Trophoblast cell (in vitro differentiated cells and primary cell): ENCODE measurements at regions not wholly inside any gene's neighbourhood (a gene's known extent, or its start where the extent isn't known, plus 50 kb on each side); places are given as distances from the start of the nearest gene placed in this dataset.

Source experiments
- DNase-seq, 2 donors: peaks; one replicate each; pipeline ENCODE4 v3.0.0-alpha.2; 2016
- H2AFZ ChIP-seq: 2 replicates; pipeline ENCODE4 v1.6.1; 2013; ENCODE audit warnings: low read length, moderate library complexity, mild to moderate bottlenecking; ENCODE audit not compliant: insufficient read depth, poor library complexity
- H2AK5ac ChIP-seq: 2 replicates; pipeline ENCODE4 v1.6.1; 2013; ENCODE audit warnings: mild to moderate bottlenecking, low read length
- H2BK120ac ChIP-seq: 2 replicates; pipeline ENCODE4 v1.6.1; 2013; ENCODE audit warnings: low read length, mild to moderate bottlenecking, moderate library complexity; ENCODE audit not compliant: insufficient read depth, poor library complexity
- H2BK12ac ChIP-seq: 2 replicates; pipeline ENCODE4 v1.6.1; 2013; ENCODE audit warnings: mild to moderate bottlenecking, low read length, moderate library complexity
- H2BK5ac ChIP-seq: 2 replicates; pipeline ENCODE4 v1.6.1; 2013; ENCODE audit warnings: low read length, low read depth, moderate library complexity, mild to moderate bottlenecking; ENCODE audit not compliant: poor library complexity
- H3K14ac ChIP-seq: 2 replicates; pipeline ENCODE4 v1.6.1; 2013; ENCODE audit warnings: mild to moderate bottlenecking, low read length
- H3K18ac ChIP-seq: 2 replicates; pipeline ENCODE4 v1.6.1; 2013; ENCODE audit warnings: mild to moderate bottlenecking, low read length
- H3K23ac ChIP-seq: 2 replicates; pipeline ENCODE4 v1.6.1; 2013; ENCODE audit warnings: low read length
- H3K27ac ChIP-seq: 2 replicates; pipeline ENCODE4 v1.5.1; 2013; ENCODE audit warnings: low read depth, mild to moderate bottlenecking, inconsistent platforms, low read length, moderate library complexity
- H3K27me3 ChIP-seq: 2 replicates; pipeline ENCODE4 v1.6.1; 2013; ENCODE audit warnings: inconsistent platforms, mild to moderate bottlenecking, low read length, moderate library complexity; ENCODE audit not compliant: insufficient read depth
- H3K36me3 ChIP-seq, 2 experiments: 1 replicate in 1 of 2; 2 replicates in 1 of 2; pipeline ENCODE4 v1.6.1; 2013; ENCODE audit warnings: low read length in 2 of 2, mild to moderate bottlenecking in 2 of 2, moderate library complexity in 1 of 2; ENCODE audit not compliant: insufficient read depth in 2 of 2, control insufficient read depth in 1 of 2
- H3K4ac ChIP-seq: 2 replicates; pipeline ENCODE4 v1.6.1; 2013; ENCODE audit warnings: low read depth, mild to moderate bottlenecking, low read length, moderate library complexity
- H3K4me1 ChIP-seq, 2 experiments: 1 replicate in 1 of 2; 2 replicates in 1 of 2; pipeline ENCODE4 v1.6.1; 2013; ENCODE audit warnings: low read length in 2 of 2, mild to moderate bottlenecking in 2 of 2, moderate library complexity in 1 of 2; ENCODE audit not compliant: insufficient read depth in 2 of 2, control insufficient read depth in 1 of 2
- H3K4me2 ChIP-seq: 2 replicates; pipeline ENCODE4 v1.6.1; 2013; ENCODE audit warnings: inconsistent platforms, mild to moderate bottlenecking, low read length, moderate library complexity
- H3K4me3 ChIP-seq: 2 replicates; pipeline ENCODE4 v1.5.1; 2013; ENCODE audit warnings: mild to moderate bottlenecking, low read depth, low read length, inconsistent platforms
- H3K79me1 ChIP-seq: one replicate; pipeline ENCODE4 v1.6.1; 2013; ENCODE audit warnings: low read length
- H3K79me2 ChIP-seq: 2 replicates; pipeline ENCODE4 v1.6.1; 2013; ENCODE audit warnings: low read length, mild to moderate bottlenecking; ENCODE audit not compliant: control insufficient read depth, insufficient read depth, poor library complexity
- H3K9ac ChIP-seq: 2 replicates; pipeline ENCODE4 v1.6.1; 2013; ENCODE audit warnings: mild to moderate bottlenecking, low read length
- H3K9me3 ChIP-seq: 2 replicates; pipeline ENCODE4 v1.6.1; 2013; ENCODE audit warnings: low read depth, mild to moderate bottlenecking, control low read depth, inconsistent platforms, low read length; ENCODE audit not compliant: insufficient read depth
- H4K12ac ChIP-seq: 2 replicates; pipeline ENCODE4 v1.6.1; 2013; ENCODE audit warnings: low read depth, mild to moderate bottlenecking, low read length, moderate library complexity
- H4K8ac ChIP-seq: 2 replicates; pipeline ENCODE4 v1.6.1; 2013; ENCODE audit warnings: low read depth, mild to moderate bottlenecking, low read length, moderate library complexity
- H4K91ac ChIP-seq: one replicate; pipeline ENCODE4 v1.6.1; 2013; ENCODE audit warnings: low read depth, mild to moderate bottlenecking, low read length, moderate library complexity
- WGBS: extraction: QIAGEN DNeasy Blood & Tissue Kit; methylation state at CpG from one replicate; pipeline ENCODE4 v1.1.7; 2013; ENCODE audit warnings: missing lambda C conversion rate; ENCODE audit not compliant: insufficient read length, insufficient coverage; ENCODE audit errors: extremely low coverage; 5-methylcytosine and 5-hydroxymethylcytosine counted together

DNA sequence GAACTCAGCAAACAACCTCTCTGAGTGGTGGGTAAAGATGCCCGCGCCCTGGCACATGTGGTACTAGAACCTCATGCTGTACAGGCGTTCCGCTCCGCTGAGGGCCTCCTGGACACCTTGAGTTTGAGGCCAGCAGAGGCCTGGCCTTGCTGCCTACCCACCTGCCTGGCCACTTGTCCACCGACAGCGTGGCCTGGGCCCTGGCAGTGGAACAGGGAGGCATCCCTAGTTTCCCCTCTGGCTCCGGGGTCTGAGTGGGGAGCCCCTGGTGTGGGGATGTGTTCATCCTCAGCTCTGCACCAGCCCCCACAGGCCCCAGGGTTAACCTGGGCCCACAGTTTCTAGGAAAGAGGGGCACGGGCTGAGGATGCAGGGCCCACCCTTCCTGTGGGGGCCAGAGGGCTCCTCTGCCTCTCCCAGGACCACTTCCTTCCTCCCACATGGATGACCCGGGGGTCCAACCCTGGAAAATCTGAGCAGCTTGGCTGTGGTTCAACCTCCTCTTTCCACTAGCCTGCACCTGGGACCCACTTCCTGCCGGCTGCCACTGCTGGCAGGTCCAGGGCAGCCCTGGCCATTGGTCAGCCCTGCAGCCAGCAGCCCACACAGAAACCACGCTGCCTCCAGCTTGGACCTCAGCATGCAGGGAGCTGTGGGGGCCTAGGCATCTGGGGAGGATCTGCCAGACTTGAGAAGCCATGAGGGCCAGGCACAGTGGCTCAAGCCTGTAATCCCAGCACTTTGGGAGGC is 53.3 kb upstream of the COL18A1 start:
- Histone ChIP-seq H3K27ac (no peak overlapping the region), H3K4me2 (no peak overlapping the region), H3K79me2 (no peaks in the 10 kb centered on the region), H3K18ac (no peak overlapping the region), H4K12ac (no peak overlapping the region), H3K9ac (no peak overlapping the region), H3K27me3 (no peaks in the 10 kb centered on the region), H2BK5ac (no peak overlapping the region), H3K23ac (no peak overlapping the region), H2AFZ (no peak overlapping the region), H2BK120ac (no peak overlapping the region), H3K4me1 (peaks cover 23 to 40% of the 10 kb centered on the region in 2 experiments), H2BK12ac (no peak overlapping the region), H3K4me3 (no peak overlapping the region), H2AK5ac (no peak overlapping the region), H3K36me3 (no peaks in the 10 kb centered on the region), H4K8ac (no peak overlapping the region), H4K91ac (no peak overlapping the region), H3K4ac (no peak overlapping the region), H3K9me3 (peaks cover 2% of the 10 kb centered on the region), H3K79me1 (peaks cover 12% of the 10 kb centered on the region), H3K14ac (no peak overlapping the region)
- DNase-seq, result no peak
- no CpG with 5 or more reads among the region's 12 CpGs for WGBS

DNA sequence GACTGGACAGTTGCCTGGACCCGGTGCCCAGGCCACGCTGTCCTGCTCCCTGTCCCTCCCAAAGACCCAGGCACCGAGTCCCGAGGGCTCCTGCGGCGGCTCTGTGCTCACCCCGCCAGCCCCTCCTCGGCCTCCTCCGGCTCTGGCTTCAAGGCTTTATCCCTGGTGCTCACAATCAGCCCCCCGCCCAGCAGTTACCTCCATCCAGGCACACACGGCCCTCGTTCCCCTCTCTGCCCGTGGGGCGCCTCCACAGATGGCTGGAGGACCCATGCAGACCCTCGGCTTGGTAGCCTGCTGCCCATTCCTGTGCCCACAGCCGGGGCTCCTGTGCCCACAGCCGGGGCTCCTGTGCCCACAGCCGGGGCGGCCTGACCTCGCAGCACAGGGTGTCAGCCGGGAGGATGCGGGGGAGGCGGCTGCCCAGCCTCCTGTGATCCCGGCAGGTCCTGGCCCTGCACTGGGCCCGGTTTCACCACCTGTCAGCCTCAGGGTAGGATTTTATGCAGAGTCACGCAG is 52.3 kb upstream of the COL18A1 start:
- peak overlapping the region; percentile 41 for H4K91ac ChIP-seq

DNA sequence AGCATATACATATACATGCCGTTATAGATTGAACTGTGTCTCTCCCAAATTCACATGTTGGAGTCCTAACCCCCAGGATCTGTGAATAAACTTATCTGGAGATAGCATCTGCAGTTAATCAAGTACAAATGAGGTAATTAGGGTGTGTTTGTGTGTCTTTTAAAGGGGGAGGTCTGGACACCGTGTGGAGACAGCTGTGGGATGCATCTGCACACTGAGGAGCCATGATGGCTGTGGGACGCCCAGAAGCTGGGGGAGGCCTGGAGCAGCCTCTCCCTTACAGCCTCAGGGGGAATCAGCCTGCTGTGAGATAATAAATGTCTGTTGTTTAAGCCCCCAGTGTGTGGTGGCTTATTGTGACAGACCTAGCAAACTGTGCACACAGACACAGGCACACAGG is 51.8 kb upstream of the COL18A1 start:
- peaks cover 25% of the 10 kb centered on the region for H3K79me1 ChIP-seq
- no peak overlapping the region for H2BK120ac ChIP-seq
- H3K4ac ChIP-seq, result no peak overlapping the region
- no CpG with 5 or more reads among the region's 3 CpGs for WGBS
- no peak overlapping the region for H4K8ac ChIP-seq
- no peak overlapping the region for H3K9ac ChIP-seq
- H3K4me1 ChIP-seq, result peaks cover 35 to 53% of the 10 kb centered on the region in 2 experiments
- peaks cover 2% of the 10 kb centered on the region for H3K9me3 ChIP-seq
- no peak for DNase-seq
- no peak overlapping the region for H2BK5ac ChIP-seq
- no peak overlapping the region for H3K4me2 ChIP-seq
- H4K12ac ChIP-seq, result no peak overlapping the region
- H2AFZ ChIP-seq, result no peak overlapping the region
- H3K14ac ChIP-seq, result no peak overlapping the region
- no peaks in the 10 kb centered on the region for H3K79me2 ChIP-seq
- no peak overlapping the region for H2AK5ac ChIP-seq
- H3K27ac ChIP-seq, result no peak overlapping the region
- peak overlapping the region; percentile 8 for H2BK12ac ChIP-seq
- no peak overlapping the region for H3K18ac ChIP-seq
- no peak overlapping the region for H4K91ac ChIP-seq
- H3K36me3 ChIP-seq, result no peaks in the 10 kb centered on the region
- no peaks in the 10 kb centered on the region for H3K27me3 ChIP-seq
- H3K4me3 ChIP-seq, result no peak overlapping the region
- no peak overlapping the region for H3K23ac ChIP-seq

More for the DNA sequence above, 52.3 kb upstream of the COL18A1 start:
- no peak overlapping the region for H2AFZ ChIP-seq
- no peak overlapping the region for H3K4me2 ChIP-seq
- no peak overlapping the region for H3K27ac ChIP-seq
- H2BK12ac ChIP-seq, result peak overlapping the region; percentile 21
- no peak overlapping the region for H3K18ac ChIP-seq
- WGBS, result no CpG with 5 or more reads among the region's 26 CpGs
- H2AK5ac ChIP-seq, result peak overlapping the region; percentile 27
- no peak overlapping the region for H2BK5ac ChIP-seq
- H3K79me1 ChIP-seq, result peaks cover 19% of the 10 kb centered on the region
- H4K8ac ChIP-seq, result no peak overlapping the region
- H3K36me3 ChIP-seq, result no peaks in the 10 kb centered on the region
- no peaks in the 10 kb centered on the region for H3K79me2 ChIP-seq
- peak overlapping the region; percentile 8 for H2BK120ac ChIP-seq
- no peak overlapping the region for H3K4me3 ChIP-seq
- no peaks in the 10 kb centered on the region for H3K27me3 ChIP-seq
- H3K9me3 ChIP-seq, result peaks cover 2% of the 10 kb centered on the region
- no peak overlapping the region for H3K23ac ChIP-seq
- H3K9ac ChIP-seq, result no peak overlapping the region
- H3K4me1 ChIP-seq, result peaks cover 30 to 48% of the 10 kb centered on the region in 2 experiments
- H3K14ac ChIP-seq, result peak overlapping the region; percentile 25
- no peak for DNase-seq
- no peak overlapping the region for H4K12ac ChIP-seq
- no peak overlapping the region for H3K4ac ChIP-seq

DNA sequence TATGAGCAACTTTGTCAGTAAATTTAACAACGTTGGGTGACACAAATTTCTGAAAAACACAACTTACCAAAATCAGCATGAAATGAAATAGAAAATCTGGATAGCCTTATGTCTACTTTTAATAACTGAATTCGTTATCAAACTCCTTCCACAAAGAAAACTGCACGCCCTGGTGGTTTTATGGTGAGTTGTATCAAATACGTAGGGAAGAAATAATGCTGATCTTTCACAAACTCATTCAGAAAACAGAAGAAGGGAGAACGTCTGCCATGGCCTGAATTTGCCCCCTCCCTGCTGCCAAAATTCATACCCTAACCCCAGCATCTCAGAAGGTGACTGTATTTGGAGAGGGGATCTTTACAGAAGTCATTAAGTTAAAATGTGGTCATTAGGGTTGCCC is 50.0 kb upstream of the COL18A1 start:
- WGBS, result no CpG with 5 or more reads among the region's 5 CpGs

More for the DNA sequence above, 50.0 kb upstream of the COL18A1 start:
- H4K8ac ChIP-seq, result no peak overlapping the region
- no peaks in the 10 kb centered on the region for H3K27me3 ChIP-seq
- H3K9ac ChIP-seq, result no peak overlapping the region
- no peak overlapping the region for H3K27ac ChIP-seq
- no peak overlapping the region for H2AFZ ChIP-seq
- no peak overlapping the region for H2BK5ac ChIP-seq
- H3K4ac ChIP-seq, result no peak overlapping the region
- no peak overlapping the region for H3K23ac ChIP-seq
- peaks cover 37 to 60% of the 10 kb centered on the region in 2 experiments for H3K4me1 ChIP-seq
- no peaks in the 10 kb centered on the region for H3K36me3 ChIP-seq
- peaks cover 41% of the 10 kb centered on the region for H3K79me1 ChIP-seq
- H3K18ac ChIP-seq, result no peak overlapping the region
- H2BK12ac ChIP-seq, result no peak overlapping the region
- H3K14ac ChIP-seq, result no peak overlapping the region
- no peak for DNase-seq
- no peak overlapping the region for H4K12ac ChIP-seq
- no peak overlapping the region for H2AK5ac ChIP-seq
- no peak overlapping the region for H3K4me2 ChIP-seq
- H2BK120ac ChIP-seq, result no peak overlapping the region
- H3K9me3 ChIP-seq, result peaks cover 2% of the 10 kb centered on the region
- no peak overlapping the region for H4K91ac ChIP-seq
- no peak overlapping the region for H3K4me3 ChIP-seq
- H3K79me2 ChIP-seq, result no peaks in the 10 kb centered on the region
